Inflammatory macrophage treated with lipopolysaccharide for 4 hours (primary cell): ENCODE measurements at regions not wholly inside any gene's neighbourhood (a gene's known extent, or its start where the extent isn't known, plus 50 kb on each side); places are given as distances from the start of the nearest gene placed in this dataset.
"Not testable (repeated sequence)": the region's sequence is repeated elsewhere in the genome, so short reads cannot be mapped to it uniquely, and the experiment has no call there.

Source experiments
- DNase-seq: peaks from one replicate; pipeline ENCODE4 v3.0.0-alpha.2; 2020

DNA sequence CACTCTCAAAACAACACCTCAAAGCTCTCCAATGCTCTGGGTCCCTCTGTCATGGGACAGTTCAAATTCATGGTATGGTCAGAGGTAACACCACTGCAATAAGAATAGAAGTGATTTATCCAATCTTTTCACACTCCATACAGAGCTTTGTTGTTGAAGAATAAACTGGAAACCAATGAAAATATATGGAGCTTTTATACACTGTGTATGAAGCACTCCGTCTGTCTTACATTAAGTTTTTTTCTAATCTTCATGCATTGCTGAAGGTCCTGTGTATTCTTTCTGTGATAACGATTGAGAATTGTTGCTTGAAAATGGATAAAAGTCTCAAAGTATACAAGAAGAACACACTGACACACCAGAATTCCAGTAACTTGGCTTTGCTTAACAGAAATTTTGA lies 603.7 kb upstream of the LUZP2 start:
- no peak for DNase-seq

DNA sequence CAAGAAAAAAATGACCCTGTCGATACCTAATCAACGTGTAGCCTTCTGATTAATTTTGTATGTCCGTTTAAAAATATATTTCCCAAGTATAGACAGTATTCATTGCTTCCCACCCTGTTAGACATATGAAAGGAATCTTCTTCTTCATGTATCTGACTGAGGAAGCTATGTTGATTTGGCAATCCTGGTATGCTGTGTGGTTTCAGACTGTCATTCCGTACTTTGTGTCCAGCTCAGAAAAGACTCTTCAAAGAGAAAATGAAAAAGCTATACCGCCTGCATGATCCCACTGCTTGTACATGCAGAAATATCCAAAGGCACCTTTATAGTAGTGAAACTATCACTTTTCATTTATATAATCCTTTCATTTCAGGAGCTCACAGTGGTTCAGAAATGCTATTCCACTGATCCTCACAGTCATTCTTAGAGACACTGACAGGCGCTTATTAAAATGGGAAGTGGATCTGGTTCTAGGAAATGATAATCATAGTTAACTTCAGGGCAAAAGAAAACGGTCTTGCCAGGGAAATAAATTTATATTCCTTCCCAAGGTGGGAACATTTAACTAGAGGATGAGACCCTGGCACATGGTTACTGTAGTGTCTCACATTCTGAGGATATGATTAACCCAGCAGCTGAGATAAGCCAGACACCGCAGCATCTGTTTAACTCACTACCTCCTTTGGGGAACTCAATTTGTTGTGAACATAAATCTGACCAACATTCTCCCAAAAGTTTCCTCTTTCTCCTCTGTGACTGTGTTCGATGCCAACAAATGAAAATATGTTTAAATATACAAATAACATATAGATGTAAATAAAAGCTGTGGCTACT lies 599.2 kb upstream of the LUZP2 start:
- no peak for DNase-seq

DNA sequence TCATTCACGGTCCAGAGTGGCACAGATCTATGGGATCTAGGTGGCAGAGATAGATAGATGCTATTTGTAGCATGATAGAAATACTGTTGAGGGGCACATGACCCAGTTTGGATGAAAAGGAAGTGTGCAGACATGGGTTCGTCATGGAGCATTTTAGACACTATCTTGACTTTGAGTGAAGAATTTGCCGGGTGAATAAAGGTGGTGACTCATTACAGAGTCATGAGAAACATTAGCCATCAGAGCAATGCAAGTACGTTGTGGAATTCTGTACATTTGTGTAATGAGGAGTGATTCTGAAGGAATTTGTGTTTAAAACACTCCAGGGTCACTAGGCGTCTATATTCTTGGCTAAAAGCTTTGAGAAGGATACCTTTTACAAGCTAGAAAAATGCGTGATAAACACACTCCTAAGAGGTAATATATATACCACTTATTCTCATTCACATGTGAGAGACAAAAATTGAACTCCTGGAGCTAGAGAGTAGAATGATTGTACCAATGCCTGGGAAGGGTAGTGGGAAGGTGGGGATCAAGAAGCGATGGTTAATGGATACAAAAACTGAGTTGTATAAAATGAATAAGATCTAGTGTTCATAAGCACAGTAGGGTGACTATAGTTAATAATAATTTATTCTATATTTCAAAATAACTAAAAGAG lies 593.7 kb upstream of the LUZP2 start:
- no peak for DNase-seq

DNA sequence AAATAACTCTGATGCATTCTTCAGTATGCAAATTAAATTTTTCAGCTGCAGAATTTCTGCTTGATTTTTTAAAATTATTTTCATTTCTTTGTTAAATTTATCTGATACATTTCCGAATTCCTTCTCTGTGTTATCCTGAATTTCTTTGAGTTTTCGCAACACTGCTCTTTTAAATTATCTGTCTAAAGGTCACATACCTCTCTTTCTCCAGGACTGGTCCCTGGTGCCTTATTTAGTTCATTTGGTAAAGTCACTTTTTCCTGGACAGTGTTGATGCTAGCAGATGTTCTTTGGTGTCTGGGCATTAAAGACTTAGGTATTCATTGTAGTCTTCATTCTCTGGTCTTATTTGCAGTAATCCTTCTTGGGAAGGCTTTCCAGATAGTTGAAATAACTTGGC lies 577.4 kb upstream of the LUZP2 start:
- DNase-seq = no peak

DNA sequence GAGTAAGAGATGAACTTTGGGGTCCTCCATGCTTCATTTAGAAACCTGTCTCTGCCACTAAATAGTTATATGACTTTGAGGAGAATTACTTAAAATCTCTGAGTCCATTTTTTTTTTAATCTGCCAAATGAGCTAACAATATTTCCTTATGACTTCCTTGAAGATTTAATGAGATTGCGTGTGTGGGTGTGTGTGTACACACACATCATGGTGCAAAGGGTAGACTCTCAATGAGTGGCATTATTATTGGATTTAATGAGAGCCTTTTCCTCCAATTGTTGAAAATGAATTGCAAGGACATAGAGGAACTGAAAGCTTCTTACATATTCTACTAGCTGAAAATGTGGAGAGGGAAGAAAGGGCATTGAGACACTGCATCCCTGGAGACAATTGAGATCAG lies 573.5 kb upstream of the LUZP2 start:
- no peak for DNase-seq

DNA sequence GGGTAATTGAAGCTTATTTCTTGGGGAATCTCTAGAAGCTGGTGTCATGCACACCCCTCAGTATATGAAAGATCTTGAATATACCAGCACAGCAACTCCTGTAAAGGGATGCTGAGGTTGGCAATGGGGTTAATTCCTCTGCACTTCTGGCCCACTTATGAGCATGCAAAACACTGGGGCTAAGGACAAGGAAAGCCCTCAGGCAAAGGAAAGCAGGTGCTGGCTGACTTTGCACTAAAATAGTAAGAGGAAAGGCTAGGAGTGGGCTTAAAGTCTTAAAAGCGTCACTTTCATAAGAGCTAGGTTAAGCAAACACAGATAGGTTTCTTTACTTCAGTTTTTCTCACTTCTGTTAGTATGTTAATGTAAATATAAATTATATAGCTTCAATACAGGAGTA lies 572.6 kb upstream of the LUZP2 start:
- DNase-seq = no peak

DNA sequence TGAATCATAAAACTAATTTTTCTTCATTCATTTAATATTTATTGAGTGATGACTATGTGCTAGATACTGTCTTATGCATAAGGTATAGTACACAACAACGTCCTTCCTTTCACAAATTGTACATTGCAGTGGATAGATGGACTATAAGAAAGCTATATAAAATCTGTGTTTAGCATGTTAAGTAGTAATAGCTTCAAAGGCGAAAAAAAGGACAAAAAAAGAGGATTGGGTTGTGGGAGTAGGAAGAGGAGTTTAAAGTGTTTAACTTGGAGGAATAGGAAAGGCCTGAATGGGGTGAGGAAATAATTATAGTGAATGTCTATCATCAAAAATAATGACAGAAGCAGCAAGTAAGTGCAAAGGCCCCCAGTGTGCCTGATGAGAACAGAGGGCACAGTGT lies 565.4 kb upstream of the LUZP2 start:
- DNase-seq = no peak

DNA sequence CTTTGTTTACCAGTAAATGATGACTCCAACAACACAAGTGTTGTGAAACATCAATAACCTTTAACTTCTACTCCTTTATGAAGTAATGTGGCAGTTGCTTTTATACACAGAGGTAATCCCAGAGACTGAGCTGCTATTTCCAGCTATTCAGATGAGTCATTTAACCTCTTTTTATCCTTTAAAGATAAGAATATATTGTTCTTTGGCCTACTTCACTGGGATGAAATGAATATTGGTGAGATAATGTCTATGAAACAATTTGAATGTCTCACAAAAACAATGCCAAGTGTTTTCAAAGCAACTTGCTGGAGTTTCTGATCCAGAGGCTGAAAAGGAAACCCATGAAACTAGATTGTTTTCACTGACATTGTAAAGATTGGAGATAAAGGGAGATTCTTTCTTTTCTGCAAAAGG lies 564.4 kb upstream of the LUZP2 start:
- no peak for DNase-seq

DNA sequence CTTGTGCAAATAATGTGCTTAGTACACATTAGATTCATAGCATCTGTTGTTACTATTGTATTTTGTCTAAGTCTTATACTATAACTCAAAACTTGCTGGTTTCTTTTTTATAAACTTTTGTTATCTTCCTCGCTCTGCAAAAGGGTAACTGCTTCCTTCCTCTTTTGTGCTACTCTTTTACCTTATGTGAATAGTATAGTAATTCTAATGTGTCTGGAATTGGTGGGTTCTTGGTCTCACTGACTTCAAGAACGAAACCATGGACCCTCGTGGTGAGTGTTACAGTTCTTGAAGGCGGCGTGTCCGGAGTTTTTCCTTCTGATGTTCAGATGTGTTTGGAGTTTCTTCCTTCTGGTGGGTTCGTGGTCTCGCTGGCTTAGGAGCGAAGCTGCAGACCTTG lies 563.1 kb upstream of the LUZP2 start:
- DNase-seq = no peak

DNA sequence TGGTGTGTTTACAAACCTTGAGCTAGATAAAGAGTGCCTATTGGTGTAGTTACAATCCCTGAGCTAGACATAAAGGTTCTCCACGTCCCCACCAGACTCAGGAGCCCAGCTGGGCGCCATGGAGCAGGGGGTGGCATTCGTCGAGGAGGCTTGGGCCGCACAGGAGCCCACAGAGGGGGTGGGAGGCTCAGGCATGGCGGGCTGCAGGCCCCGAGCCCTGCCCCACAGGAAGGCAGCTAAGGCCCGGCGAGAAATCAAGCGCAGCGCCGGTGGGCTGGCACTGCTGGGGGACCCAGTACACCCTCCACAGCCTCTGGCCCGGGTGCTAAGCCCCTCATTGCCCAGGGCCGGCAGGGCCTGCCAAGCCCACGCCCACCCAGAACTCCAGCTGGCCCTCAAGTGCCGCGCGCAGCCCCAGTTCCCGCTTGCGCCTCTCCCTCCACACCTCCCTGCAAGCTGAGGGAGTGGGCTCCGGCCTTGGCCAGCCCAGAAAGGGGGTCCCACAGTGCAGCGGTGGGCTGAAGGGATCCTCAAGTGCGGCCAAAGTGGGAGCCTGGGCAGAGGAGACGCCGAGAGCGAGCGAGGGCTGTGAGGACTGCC lies 562.1 kb upstream of the LUZP2 start:
- DNase-seq = not testable (repeated sequence)

DNA sequence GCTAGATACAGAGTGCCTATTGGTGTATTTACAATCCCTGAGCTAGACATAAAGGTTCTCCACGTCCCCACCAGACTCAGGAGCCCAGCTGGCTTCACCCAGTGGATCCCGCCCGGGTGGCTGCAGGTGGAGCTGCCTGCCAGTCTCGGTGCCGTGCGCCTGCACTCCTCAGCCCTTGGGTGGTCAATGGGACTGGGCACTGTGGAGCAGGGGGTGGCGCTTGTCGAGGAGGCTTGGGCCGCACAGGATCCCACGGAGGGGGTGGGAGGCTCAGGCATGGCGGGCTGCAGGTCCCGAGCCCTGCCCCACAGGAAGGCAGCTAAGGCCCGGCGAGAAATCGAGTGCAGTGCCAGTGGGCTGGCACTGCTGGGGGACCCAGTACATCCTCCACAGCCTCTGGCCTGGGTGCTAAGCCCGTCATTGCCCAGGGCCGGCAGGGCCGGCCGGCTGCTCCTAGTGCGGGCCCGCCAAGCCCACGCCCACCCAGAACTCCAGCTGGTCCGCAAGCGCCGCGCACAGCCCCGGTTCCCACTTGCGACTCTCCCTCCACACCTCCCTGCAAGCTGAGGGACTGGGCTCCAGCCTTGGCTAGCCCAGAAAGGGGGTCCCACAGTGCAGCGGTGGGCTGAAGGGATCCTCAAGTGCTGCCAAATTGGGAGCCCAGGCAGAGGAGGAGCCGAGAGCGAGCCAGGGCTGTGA lies 554.6 kb upstream of the LUZP2 start:
- DNase-seq = not testable (repeated sequence)

DNA sequence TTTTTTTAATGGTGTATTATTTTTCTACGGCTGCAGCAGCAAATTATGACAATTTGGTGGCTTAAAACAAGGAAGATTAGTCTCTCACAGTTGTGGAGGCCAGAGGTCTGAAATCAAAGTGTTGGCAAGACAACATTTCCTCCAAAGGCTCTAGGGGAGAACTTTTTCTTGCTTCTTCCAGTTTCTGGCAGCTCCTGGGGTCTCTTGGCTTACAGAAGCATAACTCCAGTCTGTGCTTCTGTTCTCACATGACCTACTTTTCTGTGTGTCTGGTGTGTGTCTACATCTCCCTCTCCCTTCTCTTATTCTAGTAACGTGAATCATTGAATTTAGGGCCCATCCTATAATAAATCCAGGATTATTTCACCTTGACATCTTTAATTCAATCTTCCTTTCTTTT lies 551.9 kb upstream of the LUZP2 start:
- no peak for DNase-seq

DNA sequence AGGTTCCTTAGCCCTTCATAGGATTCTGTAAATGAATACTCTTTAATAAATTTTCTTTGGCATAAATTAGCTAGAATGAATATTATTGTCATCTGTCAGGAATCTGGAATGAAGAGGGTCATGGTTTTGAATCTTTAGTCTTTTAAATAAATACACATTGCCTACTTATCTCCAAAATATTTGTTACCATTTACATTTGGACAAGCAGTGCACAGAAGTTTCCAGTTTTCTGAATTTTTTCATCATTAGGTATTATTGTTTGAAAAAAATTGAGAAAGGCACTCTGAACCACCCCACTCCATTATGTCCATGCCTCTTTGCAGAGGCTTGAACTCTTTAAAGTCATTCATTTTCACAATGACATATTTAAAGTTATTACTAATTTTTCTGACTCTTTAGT lies 549.0 kb upstream of the LUZP2 start:
- DNase-seq = no peak

DNA sequence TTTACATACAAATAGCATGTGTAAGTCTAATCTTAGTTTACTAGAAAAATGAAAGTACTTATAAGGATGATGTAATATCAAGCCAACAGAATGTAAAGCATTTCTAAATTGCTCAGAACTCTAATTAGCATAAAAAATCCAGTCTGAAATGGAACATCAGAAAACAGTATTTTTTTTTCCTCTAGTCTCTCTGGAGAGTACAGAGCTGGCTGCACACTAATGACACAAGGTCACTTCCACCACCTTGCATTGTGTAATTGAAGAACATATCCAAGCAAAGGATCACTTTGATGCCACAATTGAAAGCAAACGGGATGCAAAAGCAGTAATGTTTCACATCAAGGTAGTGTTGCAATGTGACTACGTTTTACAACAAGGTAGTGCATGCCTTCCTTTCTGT lies 548.0 kb upstream of the LUZP2 start:
- no peak for DNase-seq

DNA sequence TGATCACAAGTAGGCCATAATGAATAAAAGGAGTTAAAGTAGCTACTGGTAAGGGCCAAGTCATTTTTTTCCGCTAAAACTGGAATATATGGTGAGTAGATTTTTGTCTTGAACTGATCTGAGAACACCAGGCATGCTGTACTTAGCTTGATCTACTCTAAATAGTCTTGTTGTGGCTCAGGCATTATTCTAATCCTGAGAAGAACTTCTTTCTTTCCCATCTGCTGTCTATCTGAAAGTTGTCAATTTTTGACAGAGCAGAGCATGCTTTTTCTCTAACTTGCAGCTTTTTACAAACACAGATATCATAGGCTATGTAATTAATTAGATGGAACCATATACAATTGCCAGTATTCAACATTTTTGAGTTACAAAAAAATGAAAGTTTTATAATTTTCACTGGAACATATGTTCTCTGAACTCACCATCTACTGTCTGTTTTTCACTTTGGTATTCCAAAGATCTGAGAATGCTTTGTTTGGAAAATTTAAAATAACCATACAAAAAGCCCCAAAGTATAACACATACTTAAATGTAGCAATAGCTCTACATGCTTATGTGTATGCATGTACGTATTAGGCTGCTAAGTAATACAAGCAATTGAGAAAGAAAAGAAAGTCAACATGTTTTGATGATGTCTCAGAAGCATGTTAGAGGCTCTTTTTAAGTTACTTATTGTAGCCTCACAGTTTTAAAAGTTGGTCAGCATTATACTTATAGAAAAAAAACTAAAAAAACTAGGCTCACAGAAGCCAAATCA lies 542.7 kb upstream of the LUZP2 start:
- DNase-seq = no peak

DNA sequence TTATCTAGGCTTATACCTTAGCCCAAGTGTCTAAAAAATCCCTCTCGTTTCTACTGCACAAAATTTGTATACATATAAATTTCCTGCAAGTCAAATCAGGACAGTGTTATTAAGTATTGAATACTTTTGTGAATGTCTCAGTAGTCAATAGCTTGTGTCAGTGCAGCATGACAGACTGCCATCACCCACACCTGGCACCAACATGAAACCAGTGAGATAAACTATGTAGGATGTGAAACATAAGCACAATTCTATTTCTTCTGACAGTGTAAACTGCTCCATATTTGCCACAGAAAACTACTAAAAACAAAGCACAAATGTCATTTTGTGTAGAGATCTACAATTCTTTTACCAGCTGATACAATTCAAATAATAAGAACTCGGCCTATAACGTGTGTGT lies 542.1 kb upstream of the LUZP2 start:
- DNase-seq = no peak

DNA sequence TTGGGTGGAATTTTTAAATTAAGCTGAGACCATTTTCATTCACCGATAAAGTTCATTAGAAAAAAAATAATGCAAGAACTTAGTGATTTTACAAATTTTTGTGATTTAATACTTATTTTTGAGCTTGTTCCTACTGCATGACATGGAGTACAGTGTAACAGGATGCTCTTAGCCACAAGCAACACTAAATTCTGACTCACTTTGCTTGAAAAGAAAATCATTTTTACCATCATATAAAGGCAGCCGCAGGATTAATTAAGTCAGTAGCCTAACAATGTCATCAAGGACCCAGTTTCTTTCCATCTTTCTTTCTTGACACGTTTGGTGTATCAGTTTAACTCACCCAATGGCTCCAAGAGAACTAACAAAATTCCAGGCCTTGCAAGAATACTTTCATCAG lies 540.3 kb upstream of the LUZP2 start:
- no peak for DNase-seq

DNA sequence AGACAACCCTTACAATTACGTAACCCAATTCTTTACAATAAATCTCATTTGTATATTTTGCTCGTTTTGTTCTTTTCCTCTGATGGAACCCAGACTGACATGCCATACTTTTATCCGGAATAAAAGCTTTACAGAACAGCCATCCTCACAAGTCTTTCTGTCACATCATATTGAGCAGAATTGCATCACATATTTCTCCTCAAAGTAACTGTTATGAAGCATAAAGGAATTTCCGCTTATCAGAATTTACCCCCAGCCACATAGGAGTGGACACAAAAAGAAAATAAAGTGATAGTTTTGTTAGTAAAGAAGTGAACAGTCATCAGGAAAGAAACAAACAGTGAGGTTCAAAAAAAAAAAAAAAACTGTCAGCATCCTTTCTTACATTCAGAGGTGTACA lies 539.5 kb upstream of the LUZP2 start:
- DNase-seq = no peak

DNA sequence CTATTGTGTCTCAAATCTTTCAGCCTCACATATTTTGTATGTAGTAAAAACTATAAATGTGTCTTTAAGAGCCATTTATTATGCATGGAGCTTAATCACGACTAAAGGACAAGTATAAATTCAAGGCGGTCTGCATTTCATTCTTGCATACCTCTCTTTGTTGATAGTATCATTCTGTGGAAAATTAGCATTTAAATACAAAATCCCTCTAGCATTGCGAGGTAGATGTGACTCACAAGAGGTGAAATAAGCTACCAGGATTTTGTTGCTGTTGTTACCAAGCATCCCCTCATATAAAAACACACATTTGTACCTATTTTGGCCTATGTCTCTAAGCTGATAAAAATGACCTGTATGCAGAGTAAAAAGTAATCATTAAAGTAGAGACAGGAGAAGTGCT lies 537.4 kb upstream of the LUZP2 start:
- no peak for DNase-seq

DNA sequence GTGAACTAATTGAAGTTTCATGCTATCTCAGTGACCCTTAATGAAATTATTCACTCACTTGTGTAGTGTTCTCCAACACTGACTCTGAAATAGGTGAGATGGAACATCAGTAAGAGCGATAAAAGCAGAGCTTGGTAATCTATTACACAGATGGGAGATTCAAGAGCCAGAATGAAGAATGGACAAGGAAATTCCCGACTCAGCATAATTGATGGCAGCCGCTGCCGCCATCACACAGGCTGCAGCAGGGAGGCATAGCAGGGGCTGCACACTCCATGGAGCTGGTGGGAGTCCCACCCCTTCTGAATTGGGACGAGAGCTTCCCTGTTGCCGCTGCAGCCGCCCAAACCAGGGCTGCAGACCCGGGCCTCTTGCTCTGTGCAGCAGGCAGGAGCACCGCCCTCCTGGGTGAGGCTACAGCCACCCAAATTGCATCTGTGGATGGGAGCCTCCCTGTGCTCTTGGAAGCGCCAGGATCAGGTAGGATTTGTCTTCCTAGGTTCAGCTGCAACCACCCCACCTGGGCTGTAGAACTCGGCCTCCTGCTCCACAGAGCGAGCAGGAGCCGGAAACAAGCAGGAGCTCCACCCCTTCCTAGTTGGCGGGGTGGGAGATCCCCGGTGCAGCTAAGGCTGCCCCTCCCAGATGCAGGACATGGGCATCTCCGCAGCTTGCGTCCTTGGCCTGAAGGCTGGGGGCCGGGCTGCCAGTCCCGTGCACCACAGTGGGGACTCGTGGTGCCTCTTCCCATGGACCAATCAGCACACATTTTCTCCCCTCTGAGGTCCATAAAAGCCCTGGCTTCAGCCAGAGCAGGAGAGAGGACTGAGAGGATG lies 535.1 kb upstream of the LUZP2 start:
- DNase-seq = no peak

DNA sequence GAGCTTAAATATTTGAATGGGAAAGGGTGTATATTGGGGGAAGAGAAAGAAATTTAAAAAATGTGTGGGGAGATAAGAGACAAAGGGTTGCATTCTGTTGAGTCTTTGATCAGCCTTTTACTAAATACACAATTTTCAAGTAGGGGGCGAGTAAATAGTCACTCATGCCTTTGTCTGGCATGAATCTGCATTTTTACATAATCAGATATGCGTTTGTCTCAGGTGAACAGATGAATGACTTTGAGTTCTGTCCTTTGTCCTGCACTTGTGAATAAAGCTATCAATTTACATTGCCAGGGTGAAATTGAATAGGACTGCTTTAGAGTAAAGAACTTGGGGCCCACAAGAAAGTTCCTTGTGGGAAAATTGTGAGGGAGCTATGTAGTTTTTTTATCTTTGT lies 523.6 kb upstream of the LUZP2 start:
- no peak for DNase-seq

DNA sequence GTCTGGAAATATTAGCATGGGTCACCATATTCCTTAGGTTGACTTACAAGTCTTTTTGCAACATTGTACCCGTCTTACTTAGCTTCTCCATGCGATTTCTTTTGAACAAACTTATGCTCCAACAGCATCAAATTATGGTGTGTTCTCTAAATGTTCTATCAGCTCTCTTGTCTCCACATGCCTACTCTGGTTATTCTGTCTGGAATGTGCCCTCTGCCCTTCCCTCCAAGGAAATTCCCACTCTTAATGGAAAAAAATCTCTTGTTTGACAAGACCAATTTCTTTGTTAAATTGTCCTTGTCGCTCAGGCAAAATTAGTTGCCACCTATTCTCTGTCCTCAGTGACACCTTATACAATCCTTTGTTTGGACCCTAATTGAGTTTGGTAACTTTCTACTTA lies 522.8 kb upstream of the LUZP2 start:
- no peak for DNase-seq
